ENCODE measurements at regions not wholly inside any gene's neighbourhood (a gene's known extent, or its start where the extent isn't known, plus 50 kb on each side); places are given as distances from the start of the nearest gene placed in this dataset.

GRCh38 chr1:87899017-87899416, 570.3 kb downstream of the LMO4 start:
- TF ChIP-seq, protein P1, sequence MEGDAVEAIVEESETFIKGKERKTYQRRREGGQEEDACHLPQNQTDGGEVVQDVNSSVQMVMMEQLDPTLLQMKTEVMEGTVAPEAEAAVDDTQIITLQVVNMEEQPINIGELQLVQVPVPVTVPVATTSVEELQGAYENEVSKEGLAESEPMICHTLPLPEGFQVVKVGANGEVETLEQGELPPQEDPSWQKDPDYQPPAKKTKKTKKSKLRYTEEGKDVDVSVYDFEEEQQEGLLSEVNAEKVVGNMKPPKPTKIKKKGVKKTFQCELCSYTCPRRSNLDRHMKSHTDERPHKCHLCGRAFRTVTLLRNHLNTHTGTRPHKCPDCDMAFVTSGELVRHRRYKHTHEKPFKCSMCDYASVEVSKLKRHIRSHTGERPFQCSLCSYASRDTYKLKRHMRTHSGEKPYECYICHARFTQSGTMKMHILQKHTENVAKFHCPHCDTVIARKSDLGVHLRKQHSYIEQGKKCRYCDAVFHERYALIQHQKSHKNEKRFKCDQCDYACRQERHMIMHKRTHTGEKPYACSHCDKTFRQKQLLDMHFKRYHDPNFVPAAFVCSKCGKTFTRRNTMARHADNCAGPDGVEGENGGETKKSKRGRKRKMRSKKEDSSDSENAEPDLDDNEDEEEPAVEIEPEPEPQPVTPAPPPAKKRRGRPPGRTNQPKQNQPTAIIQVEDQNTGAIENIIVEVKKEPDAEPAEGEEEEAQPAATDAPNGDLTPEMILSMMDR (IDR thresholded peaks at IDR 0.05; ENCODE audit: insufficient read depth, low read depth, low read length): no peak
- TF ChIP-seq EZH2 (IDR thresholded peaks at IDR 0.05; ENCODE audit: insufficient read depth, low read length): no peak
